OCI-LY7 (cell line): ENCODE measurements at regions not wholly inside any gene's neighbourhood (a gene's known extent, or its start where the extent isn't known, plus 50 kb on each side); places are given as distances from the start of the nearest gene placed in this dataset.

Source experiments
- CTCF ChIP-seq: fragments of 200-600 bp; sonication (generic); conservative IDR thresholded peaks from 2 replicates; pipeline ENCODE4 v1.5.1; 2014; ENCODE audit warnings: mild to moderate bottlenecking, antibody characterized with exemption, low read length, moderate library complexity, mixed read lengths
- EZH2phosphoT487 ChIP-seq: fragments of 200-600 bp; sonication (generic); IDR thresholded peaks from 2 replicates; pipeline ENCODE4 v1.6.1; 2018; ENCODE audit warnings: low read depth, borderline replicate concordance, mild to moderate bottlenecking, mixed run types, antibody characterized with exemption, low read length, moderate library complexity, mixed read lengths

- no peak for TF ChIP-seq CTCF
- no peak for TF ChIP-seq EZH2phosphoT487
These were observed 209.9 kb upstream of the DEPDC1 start for GRCh38 chr1:68706639-68707317.
